NCI-H748 (cell line): ENCODE measurements at regions not wholly inside any gene's neighbourhood (a gene's known extent, or its start where the extent isn't known, plus 50 kb on each side); places are given as distances from the start of the nearest gene placed in this dataset.
"Not testable (repeated sequence)": the region's sequence is repeated elsewhere in the genome, so short reads cannot be mapped to it uniquely, and the experiment has no call there.

ENCODE experiments used
- DNase-seq: peaks from one replicate; lab custom pipeline; 2025; ENCODE audit not compliant: unreplicated experiment; lab: John Stamatoyannopoulos, UW

GRCh38 chr2:194602750-194603149 is 1054.3 kb upstream of the SLC39A10 start:
- peak; percentile 73 for DNase-seq

DNA sequence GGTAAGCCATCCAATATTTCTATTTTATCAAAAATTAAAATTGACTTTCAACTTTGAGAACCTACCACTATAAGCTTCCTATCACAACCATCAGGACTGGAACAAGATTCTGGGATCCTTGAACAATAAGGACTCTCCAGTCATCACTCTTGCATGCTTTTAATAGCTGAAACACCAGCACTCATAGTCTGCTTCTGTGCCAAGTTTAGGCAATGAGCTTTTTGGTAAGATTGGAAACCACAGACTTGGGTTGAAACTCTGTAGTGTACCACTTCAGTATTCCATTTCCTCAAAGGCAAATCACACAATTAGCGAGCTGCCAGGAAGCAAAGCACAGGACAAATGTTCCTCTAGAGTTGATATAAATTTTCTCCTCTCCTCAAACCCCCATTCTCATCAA is 1065.8 kb upstream of the SLC39A10 start:
- DNase-seq = no peak

DNA sequence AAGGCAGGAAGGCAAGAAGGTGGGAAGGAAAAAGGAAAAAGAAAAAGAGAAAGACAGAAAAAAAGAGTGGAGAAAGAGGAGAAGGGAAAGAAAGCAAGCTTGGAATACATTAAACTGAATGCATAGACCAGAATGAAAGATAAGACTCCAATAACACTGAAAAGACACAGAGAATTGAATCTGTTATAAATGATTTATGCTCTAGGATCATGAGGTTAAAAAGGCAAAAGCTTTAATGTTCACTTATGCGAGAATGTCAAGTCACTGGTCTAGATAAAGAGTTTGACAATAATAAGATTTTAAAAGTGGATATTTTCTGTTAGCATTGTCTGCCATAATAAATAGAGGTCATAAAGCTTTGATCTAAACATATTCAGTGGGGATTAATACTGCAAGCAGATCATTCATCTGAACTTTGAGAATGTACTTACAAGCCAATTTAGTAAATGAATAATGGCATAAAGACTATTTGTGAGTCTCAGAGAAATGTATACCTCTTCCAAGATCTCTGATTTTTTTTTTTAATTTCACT is 1069.2 kb upstream of the SLC39A10 start:
- no peak for DNase-seq

- DNase-seq = no peak
Observed at GRCh38 chr2:194567661-194568017, 1089.4 kb upstream of the SLC39A10 start.

DNA sequence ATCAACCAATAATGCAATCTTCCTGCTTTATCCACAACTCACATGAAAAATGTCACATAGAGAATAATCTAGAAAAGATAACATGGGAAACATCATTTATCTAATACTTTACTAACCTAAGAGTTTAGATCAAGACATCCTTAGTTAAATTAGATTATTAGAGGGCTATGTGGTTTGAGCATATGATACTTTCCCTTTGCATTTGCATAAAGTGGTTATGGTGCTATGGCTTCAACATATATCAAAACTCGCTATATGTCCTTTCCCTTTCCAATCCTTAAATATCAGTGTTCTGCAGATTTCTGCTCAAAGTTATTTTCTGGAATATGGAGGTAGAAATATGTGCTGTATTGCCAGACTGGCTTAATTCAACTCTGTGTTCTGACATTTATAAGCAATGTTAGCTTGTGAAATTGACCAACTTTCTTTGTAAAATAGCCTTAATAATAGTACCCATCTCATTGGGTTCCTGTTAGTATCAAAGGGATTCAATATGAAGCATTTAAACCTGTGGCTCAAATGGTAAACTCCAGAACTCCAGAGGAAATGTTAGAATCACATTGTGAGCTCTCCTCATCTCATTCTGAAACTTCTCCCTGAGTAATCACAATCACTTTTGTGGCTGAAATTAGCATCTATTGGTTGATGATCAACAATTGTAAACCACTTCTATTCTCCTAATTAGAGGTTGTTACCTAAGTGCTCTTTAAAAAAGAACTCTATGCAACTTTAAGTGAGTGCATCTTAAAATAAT is 1089.9 kb upstream of the SLC39A10 start:
- no peak for DNase-seq

DNA sequence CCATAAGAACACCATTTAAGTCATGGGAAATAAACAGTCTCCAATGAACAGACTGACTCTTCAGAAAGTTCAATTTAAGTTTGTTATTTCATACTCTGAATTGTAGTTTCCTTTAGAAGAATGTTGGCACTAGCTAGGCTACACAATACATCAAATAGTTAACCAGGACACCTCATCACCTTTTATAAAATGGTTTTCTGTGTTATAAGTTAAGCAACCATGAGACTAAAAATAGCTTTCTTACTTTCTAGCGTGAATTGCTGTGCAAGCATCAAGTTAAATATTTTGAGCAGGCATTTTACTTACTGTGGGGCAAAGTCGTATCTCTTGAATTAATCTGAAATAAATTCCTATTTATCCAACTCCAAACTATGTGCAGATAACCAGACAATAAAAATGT is 1092.6 kb upstream of the SLC39A10 start:
- no peak for DNase-seq

DNA sequence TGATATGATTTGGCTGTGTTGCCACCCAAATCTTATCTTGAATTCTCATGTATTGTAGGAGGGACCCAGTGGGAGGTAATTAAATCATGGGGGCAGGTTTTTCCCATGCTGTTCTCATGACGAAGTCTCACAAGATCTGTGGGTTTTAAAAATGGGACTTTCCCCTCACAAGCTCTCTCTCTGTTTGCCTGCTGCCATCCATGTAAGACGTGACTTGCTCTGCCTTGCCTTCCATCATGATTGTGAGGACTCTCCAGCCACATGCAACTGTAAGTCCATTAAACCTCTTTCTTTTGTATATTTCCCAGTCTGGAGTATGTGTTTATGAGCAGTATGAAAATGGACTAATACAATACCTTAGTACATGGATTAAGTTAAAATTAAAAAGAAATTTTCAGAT is 1094.7 kb upstream of the SLC39A10 start:
- DNase-seq = no peak

- no peak for DNase-seq
Observed at GRCh38 chr2:194559964-194560363, 1097.1 kb upstream of the SLC39A10 start.

DNA sequence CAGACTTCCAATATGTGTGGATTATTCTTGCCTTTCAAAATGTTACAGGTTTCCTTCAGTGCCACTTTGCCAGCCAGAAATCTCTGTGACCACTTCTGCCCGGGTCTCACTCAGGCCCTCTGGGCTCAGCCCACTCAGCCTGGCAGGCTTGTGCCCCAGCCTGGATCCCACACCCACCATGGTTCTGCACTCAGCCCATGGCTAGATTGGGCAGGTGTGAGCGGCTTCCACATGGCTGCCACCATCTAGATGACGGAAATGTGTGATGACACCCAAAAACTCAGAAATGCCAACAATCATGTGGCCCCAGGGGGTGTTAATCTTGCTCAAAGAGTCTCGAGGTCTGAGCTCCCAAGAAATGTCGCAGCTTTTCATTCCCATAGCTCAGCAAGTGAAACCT is 1097.5 kb upstream of the SLC39A10 start:
- DNase-seq = no peak

DNA sequence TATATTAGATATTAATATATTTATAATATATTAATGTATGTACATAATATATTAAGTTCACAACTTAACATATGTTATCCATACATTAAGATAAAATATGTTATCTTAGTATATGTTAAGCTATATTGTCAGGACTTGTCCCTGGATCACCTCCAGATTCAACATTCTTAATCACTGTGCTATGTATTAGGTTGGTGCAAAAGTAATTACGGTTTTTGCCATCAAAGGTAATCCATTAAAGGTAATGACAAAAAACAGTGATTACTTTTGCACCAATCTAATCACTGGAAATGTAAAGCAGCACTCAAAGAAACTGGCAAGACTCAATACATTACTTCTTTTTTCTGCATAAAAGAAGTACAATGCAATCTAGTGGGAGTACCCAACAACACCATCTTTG is 1099.0 kb upstream of the SLC39A10 start:
- no peak for DNase-seq

- DNase-seq = no peak
Observed at GRCh38 chr2:194556629-194557028, 1100.4 kb upstream of the SLC39A10 start.

DNA sequence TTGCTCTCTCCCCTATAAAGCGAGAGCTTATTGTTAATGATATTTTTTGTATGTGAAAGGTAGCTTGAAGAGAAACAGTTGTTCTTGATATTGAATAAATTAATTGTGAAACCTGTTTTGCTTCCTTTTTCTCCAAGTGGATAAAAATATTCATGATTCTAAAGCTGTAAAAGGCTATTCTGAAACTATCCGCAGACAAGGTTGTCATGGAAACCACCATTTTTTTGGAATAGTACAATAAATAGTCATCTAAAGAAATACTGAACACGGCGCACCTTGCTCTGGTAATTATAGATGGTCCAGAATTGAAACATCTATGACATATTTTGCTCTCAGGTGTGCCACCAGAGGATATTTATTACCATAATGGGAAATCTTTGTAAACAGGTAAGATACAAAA is 1103.0 kb upstream of the SLC39A10 start:
- no peak for DNase-seq

DNA sequence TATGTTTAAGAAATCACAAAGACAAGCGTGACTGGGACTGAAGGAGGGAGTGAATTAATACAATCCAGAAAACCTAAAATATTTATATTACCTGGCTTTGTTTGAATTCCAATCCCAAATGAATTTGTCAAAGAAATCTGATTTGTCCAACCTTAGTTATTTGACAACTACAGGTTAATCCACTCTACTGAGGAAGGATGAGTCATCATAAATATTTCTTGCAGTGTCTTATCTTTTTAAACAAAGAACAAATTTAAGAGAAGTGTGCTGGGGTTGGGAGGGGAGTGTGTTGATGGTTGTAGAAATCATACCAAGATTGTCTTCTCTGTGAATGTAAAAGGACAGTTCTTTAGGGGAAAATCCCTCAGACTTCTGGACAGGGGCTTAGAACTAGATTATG is 1106.3 kb upstream of the SLC39A10 start:
- DNase-seq = no peak

DNA sequence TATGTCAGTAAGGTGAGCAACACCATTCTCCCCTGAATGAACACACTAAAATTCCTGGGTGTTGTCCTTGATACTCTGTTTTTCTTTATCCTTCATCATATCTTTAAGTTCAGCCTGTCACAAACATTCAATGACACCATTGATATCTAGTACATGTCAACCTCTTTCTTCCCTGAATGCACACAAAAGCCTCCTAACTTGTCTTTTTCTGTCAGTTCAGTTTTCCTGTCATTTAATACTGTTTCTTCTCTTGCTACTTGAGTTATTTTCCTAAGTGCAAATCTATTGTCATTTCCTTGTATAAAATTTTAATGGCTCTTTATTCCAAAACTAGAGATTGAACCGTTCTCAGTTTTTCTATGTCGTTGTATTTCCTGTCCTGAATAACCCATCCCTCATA is 1107.6 kb upstream of the SLC39A10 start:
- DNase-seq = no peak

DNA sequence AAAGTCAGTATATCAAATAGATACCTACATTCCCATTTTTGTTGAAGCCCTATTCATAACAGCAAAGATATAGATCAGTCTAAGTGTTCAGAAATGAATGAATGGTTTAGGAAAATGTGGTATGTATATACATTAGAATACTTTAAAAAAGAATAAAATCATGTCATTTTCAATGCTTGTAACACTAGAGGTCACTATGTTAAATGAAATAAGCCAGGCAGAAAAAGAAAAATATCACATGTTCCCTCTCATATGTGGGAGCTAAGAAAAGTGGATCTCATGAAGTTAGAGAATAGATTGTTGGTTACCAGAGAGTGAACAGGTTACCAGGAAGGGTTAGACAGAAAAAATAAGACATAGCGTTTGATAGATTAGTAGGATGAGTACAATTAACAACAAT is 1111.0 kb upstream of the SLC39A10 start:
- peak; percentile 30 for DNase-seq

- no peak for DNase-seq
Observed at GRCh38 chr2:194539425-194539824, 1117.6 kb upstream of the SLC39A10 start.

- no peak for DNase-seq
Observed at GRCh38 chr2:194526121-194526520, 1130.9 kb upstream of the SLC39A10 start.

DNA sequence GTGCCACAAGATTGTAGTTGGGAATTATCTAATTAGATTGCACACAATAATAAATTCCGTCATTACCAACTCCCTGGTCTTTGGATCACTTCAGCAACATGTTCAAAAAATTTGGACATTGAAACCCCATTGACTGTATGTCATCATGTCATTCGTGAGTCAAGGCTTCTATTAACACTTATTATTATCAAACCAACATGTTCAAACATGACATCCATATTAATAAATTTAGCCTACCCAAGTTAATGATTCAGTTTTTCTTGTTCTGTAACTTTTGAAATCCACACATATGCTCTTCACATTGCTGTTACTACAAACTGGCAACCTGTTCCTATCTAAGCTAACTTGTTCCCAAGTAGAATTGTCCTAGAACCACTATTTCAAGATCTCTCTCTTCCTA is 1142.7 kb upstream of the SLC39A10 start:
- DNase-seq = no peak

- DNase-seq = not testable (repeated sequence)
Observed at GRCh38 chr2:194511070-194511469, 1146.0 kb upstream of the SLC39A10 start.

DNA sequence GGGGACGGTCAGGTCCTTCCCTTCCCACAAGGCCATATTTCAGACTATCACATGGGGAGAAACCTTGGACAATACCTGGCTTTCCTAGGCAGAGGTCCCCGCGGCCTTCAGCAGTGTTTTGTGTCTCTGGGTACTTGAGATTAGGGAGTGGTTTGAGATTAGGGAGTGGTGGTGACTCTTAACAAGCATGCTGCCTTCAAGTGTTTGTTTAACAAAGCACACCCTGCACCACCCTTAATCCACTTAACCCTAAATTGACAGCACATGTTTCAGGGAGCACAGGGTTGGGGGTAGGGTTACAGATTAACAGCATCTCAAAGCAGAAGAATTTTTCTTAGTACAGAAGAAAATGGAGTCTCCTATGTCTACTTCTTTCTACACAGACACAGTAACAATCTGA is 1152.2 kb upstream of the SLC39A10 start:
- DNase-seq = peak; percentile 67

DNA sequence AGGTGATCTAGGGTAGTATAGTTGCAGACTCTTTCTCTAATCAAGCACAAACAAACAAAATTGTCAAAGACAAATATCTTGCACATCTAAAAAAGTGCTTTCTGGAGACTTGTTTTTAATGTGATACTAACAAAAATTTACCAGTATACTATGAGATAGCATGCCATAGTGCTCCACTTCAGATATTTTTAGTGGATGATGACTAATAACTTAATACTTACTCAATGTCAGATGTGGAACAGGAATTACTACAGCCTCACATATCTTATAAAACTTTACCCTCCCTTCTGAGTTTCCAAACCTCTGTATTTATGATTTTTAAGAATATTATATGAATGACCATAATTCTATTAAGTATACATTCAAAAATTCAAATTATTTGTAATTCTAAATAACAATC is 1162.0 kb upstream of the SLC39A10 start:
- DNase-seq = no peak

DNA sequence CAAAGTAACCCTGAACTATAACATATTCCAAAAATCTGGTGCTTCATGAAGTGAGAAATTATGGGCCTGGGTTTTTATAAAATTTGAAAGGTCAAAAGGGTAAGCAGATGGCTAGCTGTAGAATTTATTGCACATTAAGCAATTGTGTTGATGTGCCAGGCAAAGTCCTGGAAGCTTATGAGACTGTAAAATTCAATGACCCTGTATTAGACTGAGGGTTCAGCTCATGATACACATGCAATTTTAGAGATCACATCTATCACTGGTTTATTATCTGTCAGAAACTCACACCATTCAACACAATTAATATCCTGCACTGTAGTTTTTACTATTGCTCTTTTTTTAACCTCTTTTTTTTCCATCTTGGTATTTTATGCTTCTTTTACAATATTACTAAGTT is 1162.6 kb upstream of the SLC39A10 start:
- DNase-seq = peak; percentile 12
